A549 (cell line): ENCODE measurements at regions not wholly inside any gene's neighbourhood (a gene's known extent, or its start where the extent isn't known, plus 50 kb on each side); places are given as distances from the start of the nearest gene placed in this dataset.

Source experiments
- ATAC-seq, 2 experiments: fragments of 200-7000 bp in 1 of 2; fragments of >200 bp in 1 of 2; cut with Nextera tagmentation in 1 of 2; cut with Tn5 transposase in 1 of 2; 3 replicates each; pipeline versions ENCODE4 v1.8.0 to v1.9.1; 2018 to 2020; ENCODE audit warnings: mild to moderate bottlenecking in 1 of 2, moderate library complexity in 1 of 2
- CTCF ChIA-PET: fragments of 300-600 bp; sonication (Branson Sonifier 250); formaldehyde crosslinking; extraction: SDS; loops from one replicate; lab custom pipeline; 2021; ENCODE audit warnings: antibody characterized with exemption, inconsistent platforms; lab: Yijun Ruan, JAX
- POLR2A ChIA-PET: fragments of 350-600 bp; formaldehyde crosslinking; extraction: SDS; loops from one replicate; lab custom pipeline; 2021; ENCODE audit warnings: antibody characterized with exemption, inconsistent platforms; lab: Yijun Ruan, JAX
- DNase-seq, 2 experiments: peaks; one replicate each; pipeline versions ENCODE4 v3.0.0 to v3.0.0-alpha.2; 2011 to 2016; ENCODE audit warnings: low read depth in 1 of 2, low spot score in 1 of 2
- FAIRE-seq: peaks from 2 replicates; lab custom pipeline; 2011; peaks lifted over from hg19 to GRCh38; lab: Jason Lieb, UNC
- H3K27ac ChIP-seq, 2 experiments: fragments of >200 bp; sonication (Bioruptor Twin); formaldehyde crosslinking; 3 replicates each; pipeline ENCODE4 v1.5.1; 2016 to 2017
- H3K4me1 ChIP-seq: fragments of >200 bp; sonication (Bioruptor Twin); formaldehyde crosslinking; 3 replicates; pipeline ENCODE4 v1.6.1; 2016
- H3K4me2 ChIP-seq: fragments of >200 bp; sonication (Bioruptor Twin); formaldehyde crosslinking; 3 replicates; pipeline ENCODE4 v1.6.1; 2016
- H3K4me3 ChIP-seq: fragments of >200 bp; sonication (Bioruptor Twin); formaldehyde crosslinking; 3 replicates; pipeline ENCODE4 v1.5.1; 2016
- H3K9me3 ChIP-seq: fragments of >200 bp; sonication (Bioruptor Twin); formaldehyde crosslinking; 3 replicates; pipeline ENCODE4 v1.6.1; 2016
- CBX2 ChIP-seq: fragments of 200-600 bp; sonication (generic); IDR thresholded peaks from 2 replicates; pipeline ENCODE4 v1.6.1; 2016; ENCODE audit warnings: low read depth, mild to moderate bottlenecking, borderline replicate concordance
- CBX8 ChIP-seq: fragments of 200-600 bp; sonication (generic); IDR thresholded peaks from 2 replicates; pipeline ENCODE4 v1.6.1; 2016
- CEBPB ChIP-seq, 2 experiments: fragments of >200 bp in 1 of 2; sonication (Bioruptor Twin) in 1 of 2; formaldehyde crosslinking in 1 of 2; IDR thresholded peaks; 2 replicates each; pipeline ENCODE4 v1.6.1; 2012 to 2016
- EP300 ChIP-seq, 2 experiments: fragments of >200 bp; sonication (Bioruptor Twin); formaldehyde crosslinking; IDR thresholded peaks; 2 replicates in 1 of 2; 3 replicates in 1 of 2; pipeline ENCODE4 v1.6.1; 2016 to 2017
- ESRRA ChIP-seq: fragments of 150-350 bp; IDR thresholded peaks from 2 replicates; pipeline ENCODE4 v1.6.1; 2014; ENCODE audit warnings: mild to moderate bottlenecking, low read length, borderline replicate concordance
- FOSB ChIP-seq: fragments of 250-450 bp; sonication (Bioruptor Pico); IDR thresholded peaks from 2 replicates; pipeline ENCODE4 v1.5.0; 2020; ENCODE audit warnings: mild to moderate bottlenecking, moderate library complexity
- FOSL2 ChIP-seq, 2 experiments: fragments of 450-650 bp in 1 of 2; fragments of >200 bp in 1 of 2; sonication (Bioruptor Twin) in 1 of 2; formaldehyde crosslinking; IDR thresholded peaks; 2 replicates each; pipeline versions ENCODE4 v1.5.0 to v1.6.1; 2016 to 2020; ENCODE audit warnings: mild to moderate bottlenecking in 1 of 2, moderate library complexity in 1 of 2
- FOXS1 ChIP-seq: fragments of 250-450 bp; sonication (Bioruptor Pico); IDR thresholded peaks from 2 replicates; pipeline ENCODE4 v1.5.0; 2020; ENCODE audit warnings: mild to moderate bottlenecking, moderate library complexity
- GATA3 ChIP-seq: IDR thresholded peaks from 2 replicates; pipeline ENCODE4 v1.6.1; 2012; ENCODE audit warnings: borderline replicate concordance
- HOXB13 ChIP-seq: fragments of 250-450 bp; sonication (Bioruptor Pico); IDR thresholded peaks from 2 replicates; pipeline ENCODE4 v1.5.0; 2020; ENCODE audit warnings: low read depth, mild to moderate bottlenecking, moderate library complexity
- NPAS2 ChIP-seq: fragments of 250-450 bp; sonication (Bioruptor Pico); IDR thresholded peaks from 2 replicates; pipeline ENCODE4 v1.8.0; 2022; ENCODE audit warnings: mild to moderate bottlenecking, moderate library complexity, borderline replicate concordance
- NR3C1 ChIP-seq: fragments of >200 bp; sonication (Bioruptor Twin); formaldehyde crosslinking; IDR thresholded peaks from 3 replicates; pipeline ENCODE4 v1.6.1; 2017
- RAD21 ChIP-seq, 2 experiments: fragments of >200 bp in 1 of 2; sonication (Bioruptor Twin) in 1 of 2; formaldehyde crosslinking in 1 of 2; IDR thresholded peaks in 1 of 2; conservative IDR thresholded peaks in 1 of 2; 2 replicates in 1 of 2; 3 replicates in 1 of 2; pipeline ENCODE4 v1.6.1; 2012 to 2018; ENCODE audit warnings: inconsistent platforms in 1 of 2
- ZFP36 ChIP-seq: fragments of 450-650 bp; IDR thresholded peaks from 2 replicates; pipeline ENCODE4 v1.6.1; 2014; ENCODE audit warnings: borderline replicate concordance; ENCODE audit not compliant: partially characterized antibody
- ZSCAN20 ChIP-seq: fragments of 250-450 bp; sonication (Bioruptor Pico); IDR thresholded peaks from 2 replicates; pipeline ENCODE4 v1.8.0; 2022; ENCODE audit warnings: mild to moderate bottlenecking, moderate library complexity
- WGBS: methylation state at CpG from one replicate; pipeline ENCODE4 v1.1.6; 2017; ENCODE audit errors: missing lambda C conversion rate; 5-methylcytosine and 5-hydroxymethylcytosine counted together
- TF ChIP-seq, protein P1 (sequence below): fragments of >200 bp; sonication (Bioruptor Twin); formaldehyde crosslinking; IDR thresholded peaks from 3 replicates; pipeline ENCODE4 v1.5.1; 2016
- TF ChIP-seq, protein P2 (sequence below): IDR thresholded peaks from 2 replicates; pipeline ENCODE4 v1.6.1; 2012
- TF ChIP-seq, protein P3 (sequence below): fragments of 250-450 bp; sonication (Bioruptor Pico); IDR thresholded peaks from 2 replicates; pipeline ENCODE4 v1.5.0; 2020; ENCODE audit warnings: low read depth, mild to moderate bottlenecking, moderate library complexity
- TF ChIP-seq, protein P4 (sequence below): fragments of 250-450 bp; sonication (Bioruptor Pico); IDR thresholded peaks from 2 replicates; pipeline ENCODE4 v1.5.0; 2021; ENCODE audit warnings: mild to moderate bottlenecking, moderate library complexity, borderline replicate concordance

DNA sequence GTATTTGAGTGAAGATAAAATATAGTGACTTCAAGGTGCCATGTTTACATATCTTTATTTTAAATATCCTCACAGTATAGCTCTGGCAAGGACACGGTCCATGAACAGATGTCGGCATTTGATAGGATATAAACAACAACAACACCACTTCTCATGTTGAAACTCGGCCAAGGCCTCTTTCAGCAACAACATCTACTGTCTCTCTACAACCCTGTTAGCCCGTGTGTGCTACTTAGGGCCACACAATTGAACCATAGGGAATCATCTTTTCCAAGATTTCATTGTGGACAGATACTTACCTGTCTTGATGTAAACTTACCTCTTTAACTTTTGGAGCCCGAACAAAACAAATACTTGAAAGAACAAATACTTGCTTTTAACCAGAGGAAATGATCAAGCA, 168.7 kb upstream of the SSTR1 start (continued):
- TF ChIP-seq, protein P1, sequence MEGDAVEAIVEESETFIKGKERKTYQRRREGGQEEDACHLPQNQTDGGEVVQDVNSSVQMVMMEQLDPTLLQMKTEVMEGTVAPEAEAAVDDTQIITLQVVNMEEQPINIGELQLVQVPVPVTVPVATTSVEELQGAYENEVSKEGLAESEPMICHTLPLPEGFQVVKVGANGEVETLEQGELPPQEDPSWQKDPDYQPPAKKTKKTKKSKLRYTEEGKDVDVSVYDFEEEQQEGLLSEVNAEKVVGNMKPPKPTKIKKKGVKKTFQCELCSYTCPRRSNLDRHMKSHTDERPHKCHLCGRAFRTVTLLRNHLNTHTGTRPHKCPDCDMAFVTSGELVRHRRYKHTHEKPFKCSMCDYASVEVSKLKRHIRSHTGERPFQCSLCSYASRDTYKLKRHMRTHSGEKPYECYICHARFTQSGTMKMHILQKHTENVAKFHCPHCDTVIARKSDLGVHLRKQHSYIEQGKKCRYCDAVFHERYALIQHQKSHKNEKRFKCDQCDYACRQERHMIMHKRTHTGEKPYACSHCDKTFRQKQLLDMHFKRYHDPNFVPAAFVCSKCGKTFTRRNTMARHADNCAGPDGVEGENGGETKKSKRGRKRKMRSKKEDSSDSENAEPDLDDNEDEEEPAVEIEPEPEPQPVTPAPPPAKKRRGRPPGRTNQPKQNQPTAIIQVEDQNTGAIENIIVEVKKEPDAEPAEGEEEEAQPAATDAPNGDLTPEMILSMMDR: no peak
- no peak for TF ChIP-seq ZSCAN20 (CRISPR knock-in tag)
- TF ChIP-seq FOSL2 (IDR thresholded peaks at IDR 0.05): no peak
- no peak for TF ChIP-seq FOSL2 (CRISPR knock-in tag; IDR thresholded peaks at IDR 0.05)
- TF ChIP-seq FOSB (CRISPR knock-in tag): no peak
- TF ChIP-seq RAD21 (conservative IDR thresholded peaks at IDR 0.05 in 1 of 2, IDR thresholded peaks at IDR 0.05 in 1 of 2): no peak
- TF ChIP-seq EP300 (IDR thresholded peaks at IDR 0.05): no peak

DNA sequence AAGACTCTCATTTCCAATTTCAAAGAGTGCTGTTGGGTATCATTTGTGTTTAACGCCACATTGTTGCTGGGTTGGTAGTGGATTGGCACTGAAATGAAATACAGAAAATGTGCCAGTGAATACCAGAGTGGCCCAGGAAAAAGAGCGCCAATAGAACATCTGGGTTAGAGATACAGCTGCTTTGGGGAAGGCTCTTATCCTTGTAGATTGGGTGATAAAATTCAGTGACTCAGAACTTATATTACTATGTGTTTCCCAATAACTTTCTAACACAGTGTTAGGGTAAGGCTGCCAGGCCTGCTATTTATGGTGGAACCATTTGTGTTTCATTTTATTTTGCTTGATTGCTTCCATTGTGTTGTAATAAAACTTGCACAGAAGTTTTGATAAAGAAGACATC, 168.2 kb upstream of the SSTR1 start:
- no peak for FAIRE-seq
- TF ChIP-seq, protein P2, sequence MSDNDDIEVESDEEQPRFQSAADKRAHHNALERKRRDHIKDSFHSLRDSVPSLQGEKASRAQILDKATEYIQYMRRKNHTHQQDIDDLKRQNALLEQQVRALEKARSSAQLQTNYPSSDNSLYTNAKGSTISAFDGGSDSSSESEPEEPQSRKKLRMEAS: no peak
- TF ChIP-seq, protein P1: no peak
- TF ChIP-seq CBX2: no peak
- no peak for TF ChIP-seq NR3C1
- TF ChIP-seq, protein P3, sequence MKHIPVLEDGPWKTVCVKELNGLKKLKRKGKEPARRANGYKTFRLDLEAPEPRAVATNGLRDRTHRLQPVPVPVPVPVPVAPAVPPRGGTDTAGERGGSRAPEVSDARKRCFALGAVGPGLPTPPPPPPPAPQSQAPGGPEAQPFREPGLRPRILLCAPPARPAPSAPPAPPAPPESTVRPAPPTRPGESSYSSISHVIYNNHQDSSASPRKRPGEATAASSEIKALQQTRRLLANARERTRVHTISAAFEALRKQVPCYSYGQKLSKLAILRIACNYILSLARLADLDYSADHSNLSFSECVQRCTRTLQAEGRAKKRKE (CRISPR knock-in tag): no peak
- no peak for TF ChIP-seq RAD21 (conservative IDR thresholded peaks at IDR 0.05 in 1 of 2, IDR thresholded peaks at IDR 0.05 in 1 of 2)
- no peak for TF ChIP-seq GATA3
- TF ChIP-seq CBX8: no peak
- TF ChIP-seq, protein P4, sequence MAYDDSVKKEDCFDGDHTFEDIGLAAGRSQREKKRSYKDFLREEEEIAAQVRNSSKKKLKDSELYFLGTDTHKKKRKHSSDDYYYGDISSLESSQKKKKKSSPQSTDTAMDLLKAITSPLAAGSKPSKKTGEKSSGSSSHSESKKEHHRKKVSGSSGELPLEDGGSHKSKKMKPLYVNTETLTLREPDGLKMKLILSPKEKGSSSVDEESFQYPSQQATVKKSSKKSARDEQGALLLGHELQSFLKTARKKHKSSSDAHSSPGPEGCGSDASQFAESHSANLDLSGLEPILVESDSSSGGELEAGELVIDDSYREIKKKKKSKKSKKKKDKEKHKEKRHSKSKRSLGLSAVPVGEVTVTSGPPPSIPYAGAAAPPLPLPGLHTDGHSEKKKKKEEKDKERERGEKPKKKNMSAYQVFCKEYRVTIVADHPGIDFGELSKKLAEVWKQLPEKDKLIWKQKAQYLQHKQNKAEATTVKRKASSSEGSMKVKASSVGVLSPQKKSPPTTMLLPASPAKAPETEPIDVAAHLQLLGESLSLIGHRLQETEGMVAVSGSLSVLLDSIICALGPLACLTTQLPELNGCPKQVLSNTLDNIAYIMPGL (CRISPR knock-in tag): no peak
- no peak for TF ChIP-seq HOXB13 (CRISPR knock-in tag)
- no peak for TF ChIP-seq FOXS1 (CRISPR knock-in tag)
- TF ChIP-seq NPAS2: no peak
- no peak for TF ChIP-seq ZFP36
- TF ChIP-seq CEBPB (IDR thresholded peaks at IDR 0.05): no peak
- TF ChIP-seq ESRRA: no peak
- DNase-seq: no peak
- no peak for ATAC-seq
- POLR2A ChIA-PET: no interaction called here
- WGBS: 48% methylated on average over 2 of the region's 2 CpGs
- Histone ChIP-seq H3K4me3 (no peak overlapping the region), H3K4me1 (no peaks in the 10 kb centered on the region), H3K9me3 (no peaks in the 10 kb centered on the region), H3K4me2 (no peak overlapping the region), H3K27ac (no peak overlapping the region)
- CTCF ChIA-PET: no interaction called here
